ENCODE measurements at regions not wholly inside any gene's neighbourhood (a gene's known extent, or its start where the extent isn't known, plus 50 kb on each side); places are given as distances from the start of the nearest gene placed in this dataset.

GRCh38 chr7:156082048-156083040 lies 270.1 kb upstream of the SHH start:
- TF ChIP-seq EZH2 (IDR thresholded peaks at IDR 0.05; ENCODE audit: insufficient read depth, low read length) (no peak), CTCF (IDR thresholded peaks at IDR 0.05; ENCODE audit: insufficient read depth, low read depth, low read length) (no peak)
